ENCODE measurements at regions not wholly inside any gene's neighbourhood (a gene's known extent, or its start where the extent isn't known, plus 50 kb on each side); places are given as distances from the start of the nearest gene placed in this dataset.

DNA sequence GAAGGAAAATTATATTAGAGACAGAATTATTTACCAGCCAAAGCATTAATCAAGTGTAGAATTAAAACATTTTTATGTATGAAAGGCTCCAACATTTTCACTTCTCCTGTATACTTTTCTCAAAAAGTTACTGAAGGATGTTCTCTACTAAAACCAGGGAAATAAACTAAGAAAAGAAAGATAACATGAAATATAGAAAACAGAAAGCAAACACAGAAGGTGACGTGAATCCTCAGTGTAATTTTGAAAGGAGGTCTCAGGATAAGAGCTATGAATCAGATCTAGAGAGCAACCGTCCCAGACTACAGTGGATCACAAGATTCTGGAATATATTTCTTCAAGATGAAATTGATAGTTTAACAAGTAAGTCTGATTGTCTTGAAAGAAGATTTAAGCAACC is 144.5 kb downstream of the CYSLTR2 start:
- no peak for DNase-seq (ENCODE audit: low read depth, low spot score)
- no peak for TF ChIP-seq CTCF (IDR thresholded peaks at IDR 0.05; ENCODE audit: low read depth, low read length)
- H3K4me3 ChIP-seq (ENCODE audit: low read depth, low read length) = no peak overlapping the region
- in situ Hi-C loops (cut with HindIII; ENCODE audit: low sequenced_read_pairs) = no loop called here

DNA sequence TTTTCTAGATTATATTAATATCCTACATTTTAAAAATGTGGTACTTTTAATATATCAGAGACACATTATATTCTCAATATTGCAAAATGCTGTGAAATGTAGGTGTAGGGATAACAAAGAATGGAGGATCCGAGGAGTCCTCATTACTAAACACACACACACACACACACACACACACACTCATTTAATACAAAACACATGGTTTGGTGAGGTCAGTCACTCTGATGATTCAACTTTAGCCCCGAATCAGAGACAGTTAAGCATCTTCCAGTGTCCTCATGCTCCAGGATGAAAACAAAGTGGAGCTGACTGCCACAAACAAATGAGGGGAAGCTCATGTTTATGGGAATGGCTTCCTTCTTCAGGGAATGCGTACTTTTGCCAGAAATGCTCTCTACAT is 147.5 kb downstream of the CYSLTR2 start:
- DNase-seq (ENCODE audit: low read depth, low spot score) = peak; percentile 49
- no peak for TF ChIP-seq CTCF (IDR thresholded peaks at IDR 0.05; ENCODE audit: low read depth, low read length)
- in situ Hi-C loops (cut with HindIII; ENCODE audit: low sequenced_read_pairs) = no loop called here
- H3K4me3 ChIP-seq (ENCODE audit: low read depth, low read length) = no peak overlapping the region

GRCh38 chr13:48804821-48805601 is 151.3 kb downstream of the CYSLTR2 start:
- in situ Hi-C loops (cut with HindIII; ENCODE audit: low sequenced_read_pairs) = no loop called here
- no peak overlapping the region for H3K4me3 ChIP-seq (ENCODE audit: low read depth, low read length)
- peak; percentile 78 for DNase-seq (ENCODE audit: low read depth, low spot score)
- TF ChIP-seq CTCF (IDR thresholded peaks at IDR 0.05; ENCODE audit: low read depth, low read length) = no peak

- DNase-seq (ENCODE audit: low read depth, low spot score) = no peak
- no peak for TF ChIP-seq CTCF (IDR thresholded peaks at IDR 0.05; ENCODE audit: low read depth, low read length)
- in situ Hi-C loops (cut with HindIII; ENCODE audit: low sequenced_read_pairs) = no loop called here
- H3K4me3 ChIP-seq (ENCODE audit: low read depth, low read length) = no peak overlapping the region
Observed at GRCh38 chr13:48806522-48806921, 152.8 kb downstream of the CYSLTR2 start.

DNA sequence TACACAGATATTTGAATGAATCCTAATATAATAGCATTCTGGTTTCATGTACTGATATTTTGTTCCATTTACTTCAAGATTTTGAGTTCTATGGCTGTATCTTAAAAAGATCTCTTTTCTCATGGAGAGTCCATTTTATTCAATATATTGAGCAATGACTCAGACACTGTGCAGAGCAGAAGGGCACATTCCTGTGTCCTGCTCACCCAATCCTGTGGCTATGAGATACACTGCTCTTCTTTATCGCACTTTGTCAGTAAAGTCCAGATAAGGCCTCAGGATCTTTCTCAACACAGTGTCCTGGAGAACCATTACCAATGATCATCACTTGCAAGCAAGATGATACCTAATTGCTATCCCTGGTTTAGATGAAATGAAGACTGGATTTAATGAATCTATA is 155.0 kb downstream of the CYSLTR2 start:
- no peak overlapping the region for H3K4me3 ChIP-seq (ENCODE audit: low read depth, low read length)
- in situ Hi-C loops (cut with HindIII; ENCODE audit: low sequenced_read_pairs) = no loop called here
- no peak for TF ChIP-seq CTCF (IDR thresholded peaks at IDR 0.05; ENCODE audit: low read depth, low read length)
- DNase-seq (ENCODE audit: low read depth, low spot score) = peak; percentile 41

DNA sequence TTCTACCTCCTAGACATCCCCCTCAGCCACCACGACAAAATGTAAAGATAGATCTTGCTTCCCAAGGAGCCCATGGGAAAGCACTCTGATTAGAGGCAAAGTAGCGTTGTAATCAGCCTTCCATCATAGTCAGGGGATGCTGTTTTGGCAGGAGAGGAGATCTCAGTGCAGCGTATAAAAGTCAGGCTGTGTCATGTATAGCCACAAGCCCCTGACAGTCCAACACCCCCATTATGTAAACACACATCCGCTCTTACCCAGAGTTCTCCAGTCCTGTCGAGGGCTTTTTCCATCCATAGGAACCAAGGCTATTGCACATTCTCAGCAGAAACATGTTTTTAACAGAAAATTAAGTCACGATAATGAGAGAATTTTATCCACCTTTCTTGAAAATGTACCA is 156.3 kb downstream of the CYSLTR2 start:
- in situ Hi-C loops (cut with HindIII; ENCODE audit: low sequenced_read_pairs) = no loop called here
- no peak for DNase-seq (ENCODE audit: low read depth, low spot score)
- TF ChIP-seq CTCF (IDR thresholded peaks at IDR 0.05; ENCODE audit: low read depth, low read length) = no peak
- no peak overlapping the region for H3K4me3 ChIP-seq (ENCODE audit: low read depth, low read length)

All from astrocyte of the spinal cord (primary cell).